Heart left ventricle (tissue), 13 donors: ENCODE measurements at regions not wholly inside any gene's neighbourhood (a gene's known extent, or its start where the extent isn't known, plus 50 kb on each side); places are given as distances from the start of the nearest gene placed in this dataset.

Experiments used
- CTCF ChIP-seq, 12 donors: fragments of 200-600 bp; sonication (generic) in 4 of 12; IDR thresholded peaks; one replicate each; pipeline versions ENCODE4 v1.5.0 to v1.8.0; 2018 to 2022; ENCODE audit warnings: antibody characterized with exemption in 12 of 12, mild to moderate bottlenecking in 5 of 12
- POLR2A ChIP-seq, 2 donors: fragments of 450-650 bp; IDR thresholded peaks; one replicate each; pipeline ENCODE4 v1.6.1; 2017; ENCODE audit warnings: antibody characterized with exemption in 2 of 2, mild to moderate bottlenecking in 2 of 2, moderate library complexity in 2 of 2
- donor health status: ischemic (EF 13 %, LVEDD 7.1; RV severe dilation, severe dysfunction).
- donor health status: DM: no; HTN: yes; CAD: no.
- donor health status: DM: no; HTN: no; CAD: no.
- donor health status: ischemic (EF 25% LVEDD 6.9; RV normal size, moderate dysfunction).
- donor health status: ischemic (EF 25% LVEDD 5.7; RV mildly dilated, moderate dysfunction).
- donor health status: ischemic (EF 35%, LVEDD 5.7; RV mildly dilated, moderate dysfunction).
- donor health status: nonischemic (EF 11% LVEDD 7.7; RV severe dilation, severe dysfunction).
- donor health status: DM: yes; HTN: yes; CAD: no.
- donor health status: PGD.
- donor health status: ischemic (EF 29% LVEDD 5.4; RV normal size, mild dysfunction).
- donor health status: nonischemic (EF 23%, LVEDD 6.1; RV moderate dilation, normal function).

GRCh38 chr9:85185486-85186217 lies 516.1 kb downstream of the NTRK2 start:
- TF ChIP-seq POLR2A (IDR thresholded peaks at IDR 0.05): no peak
- TF ChIP-seq CTCF (IDR thresholded peaks at IDR 0.05): no peak
